Heart left ventricle (tissue), 13 donors: ENCODE measurements at regions not wholly inside any gene's neighbourhood (a gene's known extent, or its start where the extent isn't known, plus 50 kb on each side); places are given as distances from the start of the nearest gene placed in this dataset.

Source experiments
- CTCF ChIP-seq, 12 donors: fragments of 200-600 bp; sonication (generic) in 4 of 12; IDR thresholded peaks; one replicate each; pipeline versions ENCODE4 v1.5.0 to v1.8.0; 2018 to 2022; ENCODE audit warnings: antibody characterized with exemption in 12 of 12, mild to moderate bottlenecking in 5 of 12
- POLR2A ChIP-seq, 2 donors: fragments of 450-650 bp; IDR thresholded peaks; one replicate each; pipeline ENCODE4 v1.6.1; 2017; ENCODE audit warnings: antibody characterized with exemption in 2 of 2, mild to moderate bottlenecking in 2 of 2, moderate library complexity in 2 of 2
- donor health status: ischemic (EF 13 %, LVEDD 7.1; RV severe dilation, severe dysfunction).
- donor health status: DM: no; HTN: yes; CAD: no.
- donor health status: DM: no; HTN: no; CAD: no.
- donor health status: ischemic (EF 25% LVEDD 6.9; RV normal size, moderate dysfunction).
- donor health status: ischemic (EF 25% LVEDD 5.7; RV mildly dilated, moderate dysfunction).
- donor health status: ischemic (EF 35%, LVEDD 5.7; RV mildly dilated, moderate dysfunction).
- donor health status: nonischemic (EF 11% LVEDD 7.7; RV severe dilation, severe dysfunction).
- donor health status: DM: yes; HTN: yes; CAD: no.
- donor health status: PGD.
- donor health status: ischemic (EF 29% LVEDD 5.4; RV normal size, mild dysfunction).
- donor health status: nonischemic (EF 23%, LVEDD 6.1; RV moderate dilation, normal function).

DNA sequence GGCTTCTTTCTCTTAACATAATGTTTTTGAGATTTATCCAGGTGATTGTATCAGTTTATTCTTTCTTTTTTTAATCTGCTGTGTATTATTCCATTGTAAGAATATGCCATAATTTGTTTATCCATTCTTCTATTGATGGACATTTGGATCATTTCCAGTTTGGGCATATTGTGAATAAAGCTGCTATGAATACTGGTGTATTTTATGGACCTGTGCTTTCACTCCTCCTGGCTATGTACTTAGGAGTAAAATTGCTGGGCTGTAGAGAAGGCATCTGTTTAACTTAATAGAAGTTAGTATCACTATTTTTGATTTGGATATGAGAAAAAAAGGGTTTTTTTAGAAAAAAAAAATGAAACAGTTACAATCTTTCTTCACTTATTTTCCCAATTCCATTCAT, 50.0 kb upstream of the FAM9C start:
- TF ChIP-seq CTCF (IDR thresholded peaks at IDR 0.05) (no peak), POLR2A (IDR thresholded peaks at IDR 0.05) (no peak)
